Transverse colon (tissue), 4 donors: ENCODE measurements at regions not wholly inside any gene's neighbourhood (a gene's known extent, or its start where the extent isn't known, plus 50 kb on each side); places are given as distances from the start of the nearest gene placed in this dataset.

ENCODE experiments used
- DNase-seq: peaks from one replicate; pipeline ENCODE4 v3.0.0-alpha.2; 2019
- H3K27ac ChIP-seq, 4 donors: fragments of 200-600 bp; sonication (generic); 2 replicates each; pipeline ENCODE4 v1.5.1; 2016 to 2018; ENCODE audit warnings: inconsistent platforms in 4 of 4
- H3K27me3 ChIP-seq: fragments of 200-600 bp; sonication (generic); 2 replicates; pipeline ENCODE4 v1.5.1; 2017; ENCODE audit warnings: inconsistent platforms
- H3K36me3 ChIP-seq, 4 donors: fragments of 200-600 bp; sonication (generic); 2 replicates each; pipeline ENCODE4 v1.5.1; 2017 to 2019; ENCODE audit warnings: inconsistent platforms in 4 of 4
- H3K4me1 ChIP-seq, 4 donors: fragments of 200-600 bp; sonication (generic); 2 replicates each; pipeline ENCODE4 v1.5.1; 2017 to 2020; ENCODE audit warnings: inconsistent platforms in 4 of 4
- H3K4me3 ChIP-seq, 4 donors: fragments of 200-600 bp; sonication (generic); 1 replicate in 1 of 4; 2 replicates in 3 of 4; pipeline versions ENCODE4 v1.5.1 to v1.6.1; 2017 to 2019; ENCODE audit warnings: inconsistent platforms in 4 of 4
- H3K9me3 ChIP-seq, 2 donors: fragments of 200-600 bp; sonication (generic); 2 replicates each; pipeline ENCODE4 v1.5.1; 2017 to 2019; ENCODE audit warnings: inconsistent platforms in 2 of 2
- CTCF ChIP-seq, 5 experiments: fragments of 200-600 bp in 3 of 5; fragments of 450-650 bp in 2 of 5; sonication (generic) in 3 of 5; IDR thresholded peaks; 1 replicate in 2 of 5; 2 replicates in 3 of 5; pipeline ENCODE4 v1.5.1; 2016 to 2017; ENCODE audit warnings: antibody characterized with exemption in 5 of 5, inconsistent platforms in 3 of 5, mild to moderate bottlenecking in 2 of 5, moderate library complexity in 1 of 5
- EP300 ChIP-seq: sonication (generic); formaldehyde crosslinking; IDR thresholded peaks from one replicate; pipeline ENCODE4 v1.6.1; 2017; ENCODE audit warnings: antibody characterized with exemption, low read depth
- POLR2A ChIP-seq: fragments of 450-650 bp; IDR thresholded peaks from one replicate; pipeline ENCODE4 v1.6.1; 2016; ENCODE audit warnings: antibody characterized with exemption, mild to moderate bottlenecking, moderate library complexity
- POLR2AphosphoS5 ChIP-seq, 3 donors: sonication (generic); formaldehyde crosslinking; IDR thresholded peaks; one replicate each; pipeline ENCODE4 v1.6.1; 2016; ENCODE audit warnings: antibody characterized with exemption in 3 of 3
- WGBS, 2 donors: methylation state at CpG; one replicate each; pipeline ENCODE4 v1.1.5; 2018; ENCODE audit warnings: low coverage in 1 of 2; 5-methylcytosine and 5-hydroxymethylcytosine counted together
- in situ Hi-C, 4 donors: fragments of 200-750 bp; cut with MboI; loops; one replicate each; pipeline versions ENCODE4 v1.15.0 to v1.15.1; 2017; ENCODE audit warnings: low sequenced_read_pairs in 3 of 4, low pct_ligation_motif_present in 1 of 4, low pct_unique_long_range_greater_than_20kb in 1 of 4
- intact Hi-C: fragments of 100-400 bp; cut with DNase I; formaldehyde crosslinking; loops from one replicate; pipeline ENCODE4 v1.15.1; 2023; ENCODE audit warnings: low total_unique reads

DNA sequence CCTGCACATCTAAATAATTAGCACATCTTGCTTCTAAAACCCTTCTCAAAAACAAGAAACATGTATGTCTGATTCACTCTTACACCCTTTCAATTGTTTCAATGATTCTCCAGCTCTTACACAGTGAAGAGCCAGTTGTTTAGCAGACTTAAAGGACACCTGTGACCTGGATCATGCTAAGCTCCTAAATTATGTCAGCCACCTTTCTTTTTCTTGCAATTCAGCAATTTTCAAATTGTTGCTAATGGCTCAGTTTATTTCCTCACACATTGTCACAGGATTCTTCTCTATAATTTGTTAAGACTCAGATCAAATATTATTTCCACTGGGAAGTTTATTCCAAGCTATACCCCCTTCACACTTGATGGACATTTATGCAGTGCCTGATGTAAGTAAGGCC lies 413.2 kb downstream of the PLA2G4A start:
- H3K4me3 ChIP-seq, result no peak overlapping the region
- H3K4me1 ChIP-seq, result no peaks in the 10 kb centered on the region
- no peaks in the 10 kb centered on the region for H3K27me3 ChIP-seq
- no peaks in the 10 kb centered on the region for H3K36me3 ChIP-seq
- no peak for DNase-seq
- TF ChIP-seq POLR2AphosphoS5 (IDR thresholded peaks at IDR 0.05) (no peak), EP300 (no peak), CTCF (IDR thresholded peaks at IDR 0.05) (no peak), POLR2A (no peak)
- H3K9me3 ChIP-seq, result peaks cover 3 to 8% of the 10 kb centered on the region in 2 donors
- intact Hi-C loops (no loop called here), in situ Hi-C loops (no loop called here)
- H3K27ac ChIP-seq, result no peak overlapping the region

DNA sequence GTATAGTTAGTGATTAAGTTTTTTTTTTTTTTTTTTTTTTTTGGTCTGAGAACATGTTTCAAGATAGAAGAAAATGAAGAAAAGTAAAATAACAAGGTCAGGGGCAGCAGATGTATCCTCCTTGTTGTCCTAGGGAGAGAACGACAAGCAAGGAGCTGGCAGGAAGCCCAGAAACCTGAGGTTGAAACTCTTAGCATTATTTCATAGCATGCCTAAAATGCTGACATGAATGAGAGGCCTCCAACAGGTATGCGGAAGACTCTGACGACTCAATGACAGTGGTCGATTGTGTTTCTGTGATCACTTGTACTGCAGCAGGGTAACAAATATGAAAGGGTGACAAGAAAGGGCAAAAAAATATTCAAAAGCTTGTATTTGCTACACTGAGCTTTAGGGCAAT lies 415.9 kb downstream of the PLA2G4A start:
- WGBS, 2 donors, result 61 to 67% methylated on average over 4 of the region's 4 CpGs
- Histone ChIP-seq H3K9me3 (peaks cover 3 to 15% of the 10 kb centered on the region in 2 donors), H3K27ac (no peak overlapping the region), H3K4me3 (no peak overlapping the region), H3K27me3 (no peaks in the 10 kb centered on the region), H3K4me1 (no peaks in the 10 kb centered on the region), H3K36me3 (no peaks in the 10 kb centered on the region)
- in situ Hi-C loops (no loop called here), intact Hi-C loops (no loop called here)
- no peak for DNase-seq
- no peak for TF ChIP-seq CTCF (IDR thresholded peaks at IDR 0.05)
- TF ChIP-seq POLR2A, result no peak
- TF ChIP-seq POLR2AphosphoS5 (IDR thresholded peaks at IDR 0.05), result no peak
- TF ChIP-seq EP300, result no peak

- Histone ChIP-seq H3K4me1 (no peaks in the 10 kb centered on the region), H3K9me3 (peaks cover 3 to 15% of the 10 kb centered on the region in 2 donors), H3K4me3 (no peak overlapping the region), H3K36me3 (no peaks in the 10 kb centered on the region), H3K27me3 (no peaks in the 10 kb centered on the region), H3K27ac (no peak overlapping the region)
- WGBS, 2 donors, result 31 to 49% methylated on average over 1 of the region's 1 CpG
- DNase-seq, result no peak
- TF ChIP-seq POLR2A, result no peak
- no peak for TF ChIP-seq POLR2AphosphoS5 (IDR thresholded peaks at IDR 0.05)
- no peak for TF ChIP-seq CTCF (IDR thresholded peaks at IDR 0.05)
- no peak for TF ChIP-seq EP300
- in situ Hi-C loops (no loop called here), intact Hi-C loops (no loop called here)
These were observed 416.5 kb downstream of the PLA2G4A start for GRCh38 chr1:187245201-187245600.

- H3K27ac ChIP-seq, result no peak overlapping the region
- peaks cover 3 to 15% of the 10 kb centered on the region in 2 donors for H3K9me3 ChIP-seq
- H3K36me3 ChIP-seq, result no peaks in the 10 kb centered on the region
- WGBS, 2 donors, result 82 to 85% methylated on average over 1 of the region's 1 CpG
- no peak for TF ChIP-seq CTCF (IDR thresholded peaks at IDR 0.05)
- no peak for TF ChIP-seq EP300
- no peak for TF ChIP-seq POLR2AphosphoS5 (IDR thresholded peaks at IDR 0.05)
- intact Hi-C loops (no loop called here), in situ Hi-C loops (no loop called here)
- H3K27me3 ChIP-seq, result no peaks in the 10 kb centered on the region
- DNase-seq, result no peak
- H3K4me3 ChIP-seq, result no peak overlapping the region
- H3K4me1 ChIP-seq, result no peaks in the 10 kb centered on the region
These were observed 420.4 kb downstream of the PLA2G4A start for GRCh38 chr1:187249196-187249595.
